ENCODE measurements at regions not wholly inside any gene's neighbourhood (a gene's known extent, or its start where the extent isn't known, plus 50 kb on each side); places are given as distances from the start of the nearest gene placed in this dataset.
"Not testable (repeated sequence)": the region's sequence is repeated elsewhere in the genome, so short reads cannot be mapped to it uniquely, and the experiment has no call there.

- H3K9ac ChIP-seq (ENCODE audit: low read length) = no peak overlapping the region
- H3K4me1 ChIP-seq (ENCODE audit: low read length) = no peaks in the 10 kb centered on the region
- H3K27me3 ChIP-seq (replicated peaks; ENCODE audit: insufficient read depth, low read length) = no peaks in the 10 kb centered on the region
- DNase-seq = no peak
- no peak overlapping the region for H2AFZ ChIP-seq (ENCODE audit: low read length)
- H3K4me2 ChIP-seq (ENCODE audit: low read depth, low read length) = no peak overlapping the region
- H3K4me3 ChIP-seq (ENCODE audit: low read length) = no peak overlapping the region
- no peaks in the 10 kb centered on the region for H3K9me2 ChIP-seq (replicated peaks; ENCODE audit: insufficient read depth, low read length)
- no peaks in the 10 kb centered on the region for H3K79me2 ChIP-seq (ENCODE audit: low read length)
- no peaks in the 10 kb centered on the region for H4K20me1 ChIP-seq (ENCODE audit: insufficient read depth, low read length)
- no peaks in the 10 kb centered on the region for H3K36me3 ChIP-seq (replicated peaks; ENCODE audit: insufficient read depth, low read length)
- H3K9me3 ChIP-seq (replicated peaks; ENCODE audit: insufficient read depth, low read length) = no peaks in the 10 kb centered on the region
- no peak for TF ChIP-seq CTCF (IDR thresholded peaks at IDR 0.05; ENCODE audit: low read length)
- TF ChIP-seq EZH2 (optimal IDR thresholded peaks at IDR 0.05; ENCODE audit: low read depth, low read length) = no peak
- no peak for TF ChIP-seq EZH2phosphoT487 (IDR thresholded peaks at IDR 0.05; ENCODE audit: low read length)
- H3F3A ChIP-seq (ENCODE audit: insufficient read depth, low read length) = no peaks in the 10 kb centered on the region
- no peak overlapping the region for H3K27ac ChIP-seq (ENCODE audit: low read length)
Observed at GRCh38 chr3:118239253-118239652, 795.4 kb downstream of the IGSF11 start.

GRCh38 chr3:118244761-118245160 lies 789.9 kb downstream of the IGSF11 start:
- DNase-seq = no peak
- no peak for TF ChIP-seq EZH2 (optimal IDR thresholded peaks at IDR 0.05; ENCODE audit: low read depth, low read length)
- no peak for TF ChIP-seq CTCF (IDR thresholded peaks at IDR 0.05; ENCODE audit: low read length)
- TF ChIP-seq EZH2phosphoT487 (IDR thresholded peaks at IDR 0.05; ENCODE audit: low read length) = no peak
- no peaks in the 10 kb centered on the region for H3K4me1 ChIP-seq (ENCODE audit: low read length)
- no peaks in the 10 kb centered on the region for H3K27me3 ChIP-seq (replicated peaks; ENCODE audit: insufficient read depth, low read length)
- no peaks in the 10 kb centered on the region for H3K9me2 ChIP-seq (replicated peaks; ENCODE audit: insufficient read depth, low read length)
- no peaks in the 10 kb centered on the region for H3K36me3 ChIP-seq (replicated peaks; ENCODE audit: insufficient read depth, low read length)
- no peak overlapping the region for H2AFZ ChIP-seq (ENCODE audit: low read length)
- no peak overlapping the region for H3K9ac ChIP-seq (ENCODE audit: low read length)
- no peak overlapping the region for H3K4me2 ChIP-seq (ENCODE audit: low read depth, low read length)
- no peak overlapping the region for H3K4me3 ChIP-seq (ENCODE audit: low read length)
- no peaks in the 10 kb centered on the region for H3K9me3 ChIP-seq (replicated peaks; ENCODE audit: insufficient read depth, low read length)
- no peaks in the 10 kb centered on the region for H4K20me1 ChIP-seq (ENCODE audit: insufficient read depth, low read length)
- no peaks in the 10 kb centered on the region for H3F3A ChIP-seq (ENCODE audit: insufficient read depth, low read length)
- H3K27ac ChIP-seq (ENCODE audit: low read length) = no peak overlapping the region
- no peaks in the 10 kb centered on the region for H3K79me2 ChIP-seq (ENCODE audit: low read length)

- H3K79me2 ChIP-seq (ENCODE audit: low read length) = no peaks in the 10 kb centered on the region
- no peaks in the 10 kb centered on the region for H3K27me3 ChIP-seq (replicated peaks; ENCODE audit: insufficient read depth, low read length)
- no peaks in the 10 kb centered on the region for H3K9me3 ChIP-seq (replicated peaks; ENCODE audit: insufficient read depth, low read length)
- no peak overlapping the region for H2AFZ ChIP-seq (ENCODE audit: low read length)
- TF ChIP-seq EZH2phosphoT487 (IDR thresholded peaks at IDR 0.05; ENCODE audit: low read length) (no peak), CTCF (IDR thresholded peaks at IDR 0.05; ENCODE audit: low read length) (no peak), EZH2 (optimal IDR thresholded peaks at IDR 0.05; ENCODE audit: low read depth, low read length) (no peak)
- H3K4me1 ChIP-seq (ENCODE audit: low read length) = no peaks in the 10 kb centered on the region
- H3K9ac ChIP-seq (ENCODE audit: low read length) = no peak overlapping the region
- no peaks in the 10 kb centered on the region for H3F3A ChIP-seq (ENCODE audit: insufficient read depth, low read length)
- no peaks in the 10 kb centered on the region for H3K36me3 ChIP-seq (replicated peaks; ENCODE audit: insufficient read depth, low read length)
- no peak for DNase-seq
- no peak overlapping the region for H3K27ac ChIP-seq (ENCODE audit: low read length)
- no peak overlapping the region for H3K4me3 ChIP-seq (ENCODE audit: low read length)
- H3K4me2 ChIP-seq (ENCODE audit: low read depth, low read length) = no peak overlapping the region
- no peaks in the 10 kb centered on the region for H4K20me1 ChIP-seq (ENCODE audit: insufficient read depth, low read length)
- H3K9me2 ChIP-seq (replicated peaks; ENCODE audit: insufficient read depth, low read length) = no peaks in the 10 kb centered on the region
Observed at GRCh38 chr3:118245312-118245711, 789.3 kb downstream of the IGSF11 start.

- not testable (repeated sequence) for H3K9me3 ChIP-seq (replicated peaks; ENCODE audit: insufficient read depth, low read length); H3K9me2 ChIP-seq (replicated peaks; ENCODE audit: insufficient read depth, low read length); H2AFZ ChIP-seq (ENCODE audit: low read length); H3K27ac ChIP-seq (ENCODE audit: low read length); H3K27me3 ChIP-seq (replicated peaks; ENCODE audit: insufficient read depth, low read length); H3K4me1 ChIP-seq (ENCODE audit: low read length); H3K36me3 ChIP-seq (replicated peaks; ENCODE audit: insufficient read depth, low read length); H4K20me1 ChIP-seq (ENCODE audit: insufficient read depth, low read length); H3K4me3 ChIP-seq (ENCODE audit: low read length); DNase-seq; H3K4me2 ChIP-seq (ENCODE audit: low read depth, low read length); H3K9ac ChIP-seq (ENCODE audit: low read length); H3F3A ChIP-seq (ENCODE audit: insufficient read depth, low read length); H3K79me2 ChIP-seq (ENCODE audit: low read length)
Observed at GRCh38 chr3:118258850-118259249, 775.8 kb downstream of the IGSF11 start.

Measured in MM.1S (cell line).